Sciatic nerve (tissue), 2 donors: ENCODE measurements at regions not wholly inside any gene's neighbourhood (a gene's known extent, or its start where the extent isn't known, plus 50 kb on each side); places are given as distances from the start of the nearest gene placed in this dataset.

ENCODE experiments used
- ATAC-seq: fragments of 200-7000 bp; cut with Tn5 transposase; one replicate; pipeline ENCODE4 v1.9.1; 2020; ENCODE audit warnings: mild to moderate bottlenecking, moderate library complexity
- DNase-seq: peaks from one replicate; pipeline ENCODE4 v3.0.0-alpha.2; 2020; ENCODE audit warnings: low spot score
- intact Hi-C: fragments of 100-400 bp; cut with DNase I; formaldehyde crosslinking; loops from one replicate; pipeline ENCODE4 v1.14.2; 2022
- donor health status: DM: no; HTN: no; CAD: no.
- donor health status: DM: no; HTN: no; CAD: no.

DNA sequence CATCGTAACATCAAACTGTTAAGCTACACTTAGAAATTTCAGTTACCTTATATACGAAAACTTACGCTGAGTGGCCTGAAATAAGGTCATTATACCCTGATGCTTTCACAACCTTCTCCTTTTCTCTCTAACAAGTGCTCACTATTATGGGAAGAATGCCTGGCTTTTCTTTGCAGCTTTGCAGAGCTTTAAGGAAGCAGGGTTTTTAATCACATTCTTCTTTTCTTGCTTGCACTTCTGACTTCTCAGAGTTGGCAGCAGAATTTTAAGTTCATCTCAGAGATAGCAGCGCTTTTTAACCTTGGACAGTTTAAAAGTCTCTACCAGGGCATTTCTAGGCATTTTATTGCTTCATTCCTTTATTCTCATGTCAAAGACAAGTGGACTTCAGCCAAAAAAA, 285.1 kb downstream of the SPRY2 start:
- DNase-seq: no peak
- ATAC-seq: no peak
- intact Hi-C loops: no loop called here

DNA sequence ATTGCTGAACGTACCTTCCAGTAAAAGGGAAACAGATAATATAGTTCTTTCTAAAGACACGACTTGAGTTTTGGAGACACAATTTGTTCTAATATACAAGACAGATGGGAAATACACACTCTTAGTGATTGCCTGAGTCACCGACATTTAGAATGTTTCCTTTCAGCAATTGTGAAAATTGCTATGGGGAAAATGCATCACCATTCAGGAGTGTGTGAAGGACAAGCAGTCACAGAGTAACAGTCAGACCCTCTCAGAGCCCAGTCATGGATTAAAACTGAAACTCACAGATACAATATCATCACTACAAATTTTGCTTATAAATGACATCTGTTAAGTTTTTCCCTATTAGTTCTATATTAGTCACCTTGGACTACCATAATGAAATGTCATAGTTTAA, 286.1 kb downstream of the SPRY2 start:
- intact Hi-C loops: no loop called here
- ATAC-seq: no peak
- DNase-seq: no peak

DNA sequence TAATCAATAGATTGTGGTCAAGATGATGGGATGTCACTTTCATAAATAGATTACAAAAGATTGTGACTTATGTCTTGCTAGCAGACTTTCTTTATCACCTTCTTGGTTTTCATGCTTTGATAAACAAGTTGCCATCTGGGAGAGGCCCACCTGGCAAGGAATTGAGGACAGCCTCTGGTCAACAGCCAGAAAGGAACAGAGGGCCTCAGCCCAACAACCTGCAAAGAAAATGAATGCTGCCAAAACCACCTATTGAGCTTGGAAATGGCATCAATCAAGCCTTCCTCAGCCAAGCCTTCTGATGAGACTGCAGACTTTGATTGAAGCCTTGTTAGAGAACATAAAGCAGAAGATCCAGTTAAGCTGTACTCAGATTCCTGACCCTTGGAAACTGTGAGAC, 288.6 kb downstream of the SPRY2 start:
- intact Hi-C loops: no loop called here
- no peak for DNase-seq
- no peak for ATAC-seq

DNA sequence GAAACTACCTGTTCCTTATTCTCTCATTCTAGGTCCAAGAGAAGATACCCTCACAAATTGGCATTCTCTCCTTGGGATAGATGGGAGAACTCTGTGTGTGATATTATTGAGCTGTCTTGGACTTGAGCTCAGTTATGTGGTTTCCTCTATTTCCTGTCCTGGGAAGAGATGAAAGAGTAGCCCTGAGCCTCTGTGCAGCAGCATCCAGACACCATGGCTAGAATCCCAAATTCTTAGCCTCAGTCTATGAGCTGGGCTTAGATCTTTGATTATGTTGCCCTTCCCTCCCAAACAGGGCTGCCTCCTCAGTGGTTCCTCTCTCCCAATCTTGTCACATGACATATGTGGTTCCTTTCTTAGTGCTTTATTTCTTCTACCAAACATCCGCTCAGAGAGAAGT, 290.7 kb downstream of the SPRY2 start:
- no peak for ATAC-seq
- intact Hi-C loops: no loop called here

DNA sequence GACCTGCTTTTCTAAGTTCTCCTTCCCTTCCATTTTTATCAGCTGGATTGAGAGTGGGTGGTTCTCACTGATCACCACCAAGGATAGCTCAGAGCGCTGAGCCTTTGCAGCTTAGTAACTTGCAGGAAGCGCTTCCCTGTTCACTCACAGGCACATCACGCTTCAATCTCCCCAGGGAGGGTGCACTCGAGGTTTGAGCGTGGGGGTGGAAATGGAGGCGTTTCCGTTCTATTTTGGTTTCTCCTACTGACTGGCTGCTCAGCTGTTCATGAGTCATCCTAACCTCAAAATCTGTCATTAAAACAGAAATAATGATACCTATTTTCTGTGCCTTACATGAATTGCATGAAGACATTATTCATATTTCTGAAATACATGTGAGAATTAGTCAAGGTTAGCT, 292.1 kb downstream of the SPRY2 start:
- intact Hi-C loops: no loop called here
- ATAC-seq (peak; percentile 97), DNase-seq (peak; percentile 90)

More for the DNA sequence above, 290.7 kb downstream of the SPRY2 start:
- no peak for DNase-seq

DNA sequence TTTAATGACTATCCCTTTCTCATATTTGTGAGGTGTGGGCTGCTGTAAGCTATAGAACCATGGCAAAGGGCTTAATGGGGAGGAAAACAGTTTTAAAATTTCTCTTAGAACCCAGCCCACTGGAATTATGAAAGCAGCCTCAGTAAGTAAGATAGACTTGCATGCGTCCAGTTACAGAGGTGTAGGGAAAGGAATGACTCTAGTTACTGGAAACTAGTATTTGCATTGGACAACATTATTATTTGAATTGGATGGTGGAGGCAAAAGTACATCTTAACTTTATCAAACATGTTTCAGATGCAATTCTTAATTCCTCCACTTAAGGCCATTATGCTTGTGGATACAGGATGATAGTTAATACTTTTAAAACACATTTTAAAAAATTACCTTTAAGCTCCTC, 292.9 kb downstream of the SPRY2 start:
- DNase-seq (no peak), ATAC-seq (no peak)
- intact Hi-C loops: no loop called here

DNA sequence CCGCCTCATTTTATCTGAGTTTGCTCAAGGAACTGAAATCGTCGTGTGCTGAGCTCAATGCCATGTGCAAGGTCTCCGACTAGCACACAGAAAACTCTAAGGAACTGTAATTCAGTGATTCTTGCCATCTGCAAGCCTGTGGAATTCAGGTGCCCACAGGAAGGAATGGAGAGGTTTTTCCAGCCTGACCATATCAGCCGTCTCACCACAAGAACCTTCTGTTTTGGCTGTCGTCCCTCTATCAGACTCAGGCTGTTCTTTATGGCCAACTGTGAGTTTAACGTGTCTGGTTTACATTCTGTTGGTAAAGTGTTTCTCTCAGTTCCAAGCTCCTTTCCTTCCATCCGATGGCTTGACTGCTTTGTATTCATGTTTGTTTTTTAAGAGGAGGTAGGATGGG, 293.5 kb downstream of the SPRY2 start:
- intact Hi-C loops: no loop called here
- no peak for DNase-seq

DNA sequence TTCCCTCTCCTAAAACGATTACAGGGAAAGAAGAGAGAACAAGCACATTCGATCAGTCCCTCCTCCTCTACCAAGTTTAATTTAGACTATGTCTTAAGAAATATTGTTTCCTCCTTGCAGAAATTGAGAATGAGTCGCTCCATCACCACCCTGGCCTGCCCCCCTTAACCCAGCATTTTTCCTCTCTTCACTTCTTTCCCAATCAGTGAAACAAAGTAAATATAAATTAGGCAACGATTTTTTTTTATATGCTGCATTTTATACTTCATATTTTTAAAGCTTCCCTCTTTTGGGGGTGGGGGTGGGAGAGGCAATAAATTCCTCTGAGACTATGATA, 300.0 kb downstream of the SPRY2 start:
- DNase-seq (no peak), ATAC-seq (peak; percentile 26)
- intact Hi-C loops: no loop called here

More for the DNA sequence above, 293.5 kb downstream of the SPRY2 start:
- no peak for ATAC-seq

DNA sequence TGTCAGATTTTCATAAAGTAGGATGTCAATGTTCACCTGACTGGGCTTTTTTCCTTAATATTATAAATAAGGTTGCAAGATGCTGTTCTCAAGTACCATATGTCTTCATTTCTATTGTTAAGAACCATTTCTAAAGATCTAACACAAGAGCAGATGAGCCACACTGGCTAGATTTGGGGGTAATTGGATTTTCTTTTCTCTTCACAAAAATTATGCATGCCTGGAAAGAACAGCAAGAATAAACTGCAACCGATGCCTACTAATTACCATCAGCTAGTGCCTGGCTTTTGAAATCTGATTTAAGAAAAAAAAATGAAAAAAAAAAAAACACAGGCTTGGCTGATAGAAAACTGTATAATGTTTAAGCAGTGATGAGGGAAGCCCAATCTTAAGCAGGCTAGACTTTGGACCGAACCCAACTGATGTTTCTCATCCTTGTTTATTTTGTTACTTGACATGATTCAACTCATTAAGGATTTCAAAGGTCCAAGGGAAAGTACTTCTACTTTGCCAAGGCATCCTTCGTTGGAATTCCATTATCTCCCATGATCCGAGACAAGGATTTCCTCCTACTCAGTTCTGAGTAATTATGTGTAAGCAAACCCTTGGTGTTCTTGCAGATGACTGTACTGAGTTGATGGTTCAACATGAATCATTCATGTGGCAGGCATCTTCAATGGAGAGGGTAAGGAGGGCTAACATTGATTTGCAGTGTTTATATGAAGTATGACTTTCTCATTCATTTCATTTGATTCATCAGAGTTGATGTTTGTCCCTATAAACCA, 300.5 kb downstream of the SPRY2 start:
- ATAC-seq (peak; percentile 36), DNase-seq (no peak)
- intact Hi-C loops: no loop called here

DNA sequence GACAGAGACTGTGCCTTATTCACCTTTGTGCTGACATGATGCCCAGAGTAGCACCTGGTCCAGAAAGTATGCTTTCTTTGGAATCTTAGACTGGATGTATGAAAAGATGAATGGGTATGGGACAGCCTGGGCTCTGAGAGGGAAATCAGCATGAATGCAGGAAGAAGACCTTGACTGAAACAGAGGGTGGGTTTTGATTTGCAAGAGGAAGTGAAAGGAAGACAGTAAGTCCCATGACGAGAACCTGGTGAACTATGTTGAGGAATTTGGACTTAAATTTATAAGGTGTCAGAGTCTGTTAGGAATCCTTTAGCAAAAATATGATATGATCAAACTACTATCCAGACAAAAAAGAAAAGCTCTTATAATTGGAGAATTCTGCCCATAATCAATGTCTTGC, 301.9 kb downstream of the SPRY2 start:
- ATAC-seq: no peak
- intact Hi-C loops: no loop called here
- no peak for DNase-seq

DNA sequence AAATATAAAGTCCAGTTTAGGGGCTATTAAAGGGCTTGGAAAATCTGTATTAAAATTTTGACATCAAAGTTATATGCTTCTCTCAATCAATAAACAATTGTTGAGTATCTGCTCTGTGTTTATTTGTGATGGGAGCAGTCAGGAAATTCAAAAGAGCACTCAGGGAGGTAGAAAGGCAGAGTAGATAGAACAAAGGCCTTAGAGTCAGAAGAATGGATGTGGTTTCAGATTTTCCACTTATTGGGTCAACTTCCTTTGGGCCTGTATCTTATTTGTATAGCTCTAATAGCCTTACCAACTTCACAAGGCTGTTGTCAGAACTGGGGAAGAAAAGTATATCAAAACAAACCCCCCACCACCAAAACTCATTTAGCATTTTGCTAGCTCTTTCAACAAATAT, 302.6 kb downstream of the SPRY2 start:
- intact Hi-C loops: no loop called here
- DNase-seq: no peak
- ATAC-seq: no peak

DNA sequence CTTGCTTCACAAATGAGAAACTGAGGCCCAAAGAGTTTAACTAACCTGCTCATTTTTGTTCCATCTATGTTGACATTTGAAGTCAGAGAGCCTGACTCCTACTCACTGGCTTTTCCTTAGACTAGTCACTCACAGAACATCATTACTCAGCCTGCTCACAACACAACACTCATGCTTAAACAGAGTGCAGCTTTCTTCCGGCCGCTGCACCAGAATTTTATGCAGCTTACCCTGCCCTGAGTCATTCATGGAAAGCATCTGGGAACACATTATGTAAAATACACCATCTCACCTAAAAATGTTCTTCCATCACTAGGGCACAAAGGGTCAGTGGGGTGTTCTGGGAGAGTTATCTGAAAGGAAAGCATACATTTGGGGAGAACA, 303.4 kb downstream of the SPRY2 start:
- DNase-seq: no peak
- intact Hi-C loops: no loop called here
- no peak for ATAC-seq

DNA sequence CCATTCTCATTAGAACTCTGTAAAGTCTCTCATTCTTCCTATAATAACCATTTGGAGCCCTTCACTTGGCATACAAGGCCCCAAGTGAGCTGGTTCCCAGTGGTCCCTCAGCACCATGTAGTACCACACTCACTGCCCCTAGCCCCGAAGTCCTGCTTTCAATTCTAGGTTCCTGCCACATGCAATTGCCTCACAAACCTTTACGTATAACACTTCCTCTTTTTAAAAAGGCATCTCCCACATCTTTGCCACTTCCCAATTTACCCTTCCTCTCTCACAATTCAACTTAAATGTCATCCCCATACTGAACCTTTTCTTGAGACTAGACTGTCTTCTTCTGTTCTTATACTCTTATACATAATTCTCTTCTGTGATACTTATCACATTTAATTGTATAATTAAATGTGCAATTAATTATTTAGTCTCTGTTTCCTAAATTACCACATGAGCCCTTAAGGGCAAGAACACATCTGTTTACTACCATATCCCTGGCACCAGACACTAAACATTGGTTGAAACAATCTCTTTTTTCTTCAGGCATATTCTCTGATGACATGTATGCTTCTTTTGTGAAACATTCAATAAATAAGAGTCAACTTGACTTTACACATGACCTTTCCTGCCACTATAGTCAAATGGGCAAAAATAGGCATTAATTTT, 304.0 kb downstream of the SPRY2 start:
- ATAC-seq: peak; percentile 44
- intact Hi-C loops: no loop called here
- DNase-seq: no peak

DNA sequence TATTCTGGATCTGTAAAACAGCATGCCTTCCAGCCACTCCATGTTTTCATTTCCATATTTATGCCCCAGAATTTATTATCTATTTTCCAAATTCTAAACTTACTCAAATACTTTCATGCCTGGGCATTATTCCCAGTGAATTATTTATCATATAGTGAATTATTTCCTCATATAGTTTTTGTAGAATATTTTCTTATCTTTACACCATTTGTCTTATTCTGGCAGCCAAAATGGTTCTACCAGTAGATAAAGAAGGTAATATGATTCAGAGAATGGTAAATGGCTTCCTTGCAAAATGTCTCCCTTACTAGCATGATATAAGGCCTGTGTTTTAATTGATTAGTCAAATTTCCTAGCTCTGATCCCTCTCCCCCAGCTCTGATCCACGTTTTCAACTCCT, 305.8 kb downstream of the SPRY2 start:
- intact Hi-C loops: no loop called here

DNA sequence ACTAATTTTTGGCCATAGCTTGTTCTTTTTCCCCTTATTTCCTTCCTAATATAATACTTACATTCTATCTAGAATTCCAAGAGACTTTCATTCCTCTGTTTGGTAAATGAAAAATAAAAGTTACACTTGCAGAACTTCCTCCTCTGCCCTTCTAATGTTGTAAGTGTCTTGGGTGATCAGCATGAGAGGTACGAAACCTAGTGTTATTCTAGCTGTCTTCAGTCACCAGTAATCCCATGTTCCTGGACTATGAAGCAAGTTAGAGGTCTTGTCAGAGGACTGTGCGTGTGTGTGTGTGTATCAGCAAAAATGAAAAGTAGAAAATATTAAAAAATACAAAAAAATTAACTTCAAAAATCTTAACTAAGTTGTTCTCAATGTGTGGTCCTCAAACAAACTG, 307.0 kb downstream of the SPRY2 start:
- intact Hi-C loops: no loop called here
- ATAC-seq (no peak), DNase-seq (no peak)

More for the DNA sequence above, 305.8 kb downstream of the SPRY2 start:
- DNase-seq (no peak), ATAC-seq (no peak)

DNA sequence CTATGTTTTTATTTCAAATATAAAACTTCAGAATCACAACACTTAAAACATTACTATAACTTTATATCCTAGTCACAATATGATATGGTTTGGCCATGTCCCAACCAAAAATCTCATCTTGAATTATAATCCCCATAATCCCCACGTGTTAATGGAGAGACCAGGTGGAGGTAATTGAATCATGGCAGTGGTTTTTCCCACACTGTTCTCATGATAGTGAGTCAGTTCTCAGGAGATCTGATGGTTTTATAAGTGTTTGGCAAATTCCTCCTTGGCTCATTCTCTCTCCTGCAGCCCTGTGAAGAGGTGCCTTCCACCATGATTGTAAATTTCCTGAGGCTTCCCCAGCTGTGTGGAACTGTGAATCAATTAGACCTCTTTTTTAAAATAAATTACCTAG, 307.6 kb downstream of the SPRY2 start:
- ATAC-seq: no peak
- no peak for DNase-seq
- intact Hi-C loops: no loop called here

DNA sequence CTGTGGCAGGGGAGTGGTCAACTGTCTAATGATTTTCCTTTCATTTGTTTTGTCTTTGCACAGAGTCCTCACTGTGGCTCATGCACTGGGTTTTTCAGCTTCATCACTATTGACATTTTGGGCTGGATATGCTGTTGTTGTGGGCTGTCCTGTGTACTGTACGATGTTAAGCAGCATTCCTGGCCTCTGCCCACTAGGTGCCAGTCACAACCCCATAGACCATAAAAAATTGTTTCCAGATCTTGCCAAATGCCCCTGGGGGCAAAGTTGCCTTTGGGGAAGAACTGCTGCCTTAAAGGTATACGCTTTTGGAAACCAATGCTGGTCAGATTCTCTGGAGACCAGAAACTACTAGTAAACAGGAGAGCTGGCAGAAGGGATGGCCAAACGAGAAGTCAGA, 310.4 kb downstream of the SPRY2 start:
- intact Hi-C loops: no loop called here
- peak; percentile 68 for ATAC-seq
- DNase-seq: no peak

DNA sequence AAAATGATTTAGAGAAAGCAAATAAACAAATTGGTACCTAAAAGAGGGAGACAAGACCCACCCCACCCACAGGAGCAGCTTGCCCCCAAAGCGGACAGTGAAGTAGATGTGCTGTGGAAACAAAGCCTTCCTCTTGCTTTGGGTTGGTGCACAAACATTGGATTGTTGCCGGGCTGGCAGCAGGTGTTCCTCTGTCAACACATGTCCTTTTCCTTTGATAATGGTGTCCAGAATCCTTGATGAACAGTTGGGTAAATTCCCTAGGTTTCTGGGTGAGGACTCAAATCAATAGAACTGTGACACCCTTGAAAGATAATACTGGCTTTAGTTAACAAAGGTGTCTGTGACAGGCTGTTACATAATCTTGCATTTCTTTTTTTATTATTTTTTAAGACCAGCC, 311.8 kb downstream of the SPRY2 start:
- intact Hi-C loops: no loop called here
- ATAC-seq: no peak
- DNase-seq: no peak

DNA sequence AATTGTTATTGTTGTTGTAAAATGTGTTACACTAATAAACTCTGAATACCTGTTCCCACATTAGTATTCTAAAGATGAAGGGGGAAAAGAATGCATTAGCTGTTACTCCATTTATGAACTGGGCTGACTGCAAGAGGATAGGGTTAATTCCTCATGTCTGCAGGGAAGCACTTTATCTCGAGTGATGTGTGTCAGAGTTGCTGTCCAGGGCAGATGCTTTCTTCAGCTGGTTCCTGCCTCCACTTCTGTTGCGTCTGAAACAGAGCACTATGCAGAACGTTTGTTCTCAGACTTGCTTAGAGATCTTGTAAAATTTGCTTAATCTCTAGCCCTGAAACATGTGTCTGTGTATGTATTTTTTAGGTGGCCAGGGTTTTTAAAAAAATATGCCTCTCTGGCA, 318.8 kb downstream of the SPRY2 start:
- ATAC-seq (no peak), DNase-seq (no peak)
- intact Hi-C loops: no loop called here

DNA sequence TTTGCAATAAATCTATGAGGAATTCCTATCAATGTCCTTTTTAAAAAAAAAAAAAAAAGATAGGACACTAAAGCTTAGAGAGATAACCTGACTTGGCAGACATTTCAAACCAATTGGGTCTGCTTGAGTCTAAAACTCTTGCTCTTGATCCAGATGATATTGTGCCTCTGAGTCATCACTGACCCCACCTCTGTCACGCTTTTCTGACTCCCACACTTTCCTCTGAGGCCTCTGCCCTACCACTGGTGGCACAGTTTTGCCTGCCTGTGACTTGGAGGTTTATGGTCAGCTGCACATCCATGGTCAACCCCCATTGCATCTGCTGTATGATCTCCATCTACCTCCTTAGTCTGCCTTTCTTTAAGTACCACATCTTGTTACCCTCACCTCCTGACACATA, 328.7 kb downstream of the SPRY2 start:
- intact Hi-C loops: no loop called here
- DNase-seq (no peak), ATAC-seq (no peak)
